ENCODE measurements at regions not wholly inside any gene's neighbourhood (a gene's known extent, or its start where the extent isn't known, plus 50 kb on each side); places are given as distances from the start of the nearest gene placed in this dataset.

DNA sequence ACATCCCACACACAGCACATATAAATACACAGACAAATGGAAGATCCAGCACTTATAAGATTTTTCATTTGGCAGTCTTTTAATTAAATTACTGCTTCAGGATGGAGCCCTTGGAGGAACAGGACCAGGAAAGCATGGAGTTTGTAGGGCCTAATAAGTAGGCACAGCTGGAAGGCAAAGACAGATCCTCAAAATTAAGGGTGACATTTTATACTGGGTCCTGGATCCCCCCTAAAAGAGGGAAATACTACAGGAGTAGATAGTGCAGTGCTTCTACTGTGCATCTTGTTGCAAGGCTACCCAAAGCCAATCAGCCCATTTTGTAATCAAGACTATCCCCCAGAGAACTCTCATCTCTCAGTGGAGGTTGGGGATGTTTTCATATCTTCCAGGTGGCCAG is 1860.7 kb upstream of the PCDH10 start:
- no peaks in the 10 kb centered on the region for H3K27me3 ChIP-seq
- no peak overlapping the region for H3K27ac ChIP-seq
- no peaks in the 10 kb centered on the region for H3K9me3 ChIP-seq
- no peak for TF ChIP-seq POLR2AphosphoS5 (IDR thresholded peaks at IDR 0.05; ENCODE audit: insufficient read depth in 1 of 2, low read depth in 1 of 2)
- TF ChIP-seq, protein P1, sequence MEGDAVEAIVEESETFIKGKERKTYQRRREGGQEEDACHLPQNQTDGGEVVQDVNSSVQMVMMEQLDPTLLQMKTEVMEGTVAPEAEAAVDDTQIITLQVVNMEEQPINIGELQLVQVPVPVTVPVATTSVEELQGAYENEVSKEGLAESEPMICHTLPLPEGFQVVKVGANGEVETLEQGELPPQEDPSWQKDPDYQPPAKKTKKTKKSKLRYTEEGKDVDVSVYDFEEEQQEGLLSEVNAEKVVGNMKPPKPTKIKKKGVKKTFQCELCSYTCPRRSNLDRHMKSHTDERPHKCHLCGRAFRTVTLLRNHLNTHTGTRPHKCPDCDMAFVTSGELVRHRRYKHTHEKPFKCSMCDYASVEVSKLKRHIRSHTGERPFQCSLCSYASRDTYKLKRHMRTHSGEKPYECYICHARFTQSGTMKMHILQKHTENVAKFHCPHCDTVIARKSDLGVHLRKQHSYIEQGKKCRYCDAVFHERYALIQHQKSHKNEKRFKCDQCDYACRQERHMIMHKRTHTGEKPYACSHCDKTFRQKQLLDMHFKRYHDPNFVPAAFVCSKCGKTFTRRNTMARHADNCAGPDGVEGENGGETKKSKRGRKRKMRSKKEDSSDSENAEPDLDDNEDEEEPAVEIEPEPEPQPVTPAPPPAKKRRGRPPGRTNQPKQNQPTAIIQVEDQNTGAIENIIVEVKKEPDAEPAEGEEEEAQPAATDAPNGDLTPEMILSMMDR (IDR thresholded peaks at IDR 0.05) = no peak
- no peak for TF ChIP-seq POLR2A (IDR thresholded peaks at IDR 0.05)
- DNase-seq (ENCODE audit: extremely low spot score in 2 of 2) = no peak
- no peaks in the 10 kb centered on the region for H3K36me3 ChIP-seq
- no peaks in the 10 kb centered on the region for H3K4me1 ChIP-seq
- H3K4me3 ChIP-seq = no peak overlapping the region
- intact Hi-C loops (cut with DNase I) = no loop called here

DNA sequence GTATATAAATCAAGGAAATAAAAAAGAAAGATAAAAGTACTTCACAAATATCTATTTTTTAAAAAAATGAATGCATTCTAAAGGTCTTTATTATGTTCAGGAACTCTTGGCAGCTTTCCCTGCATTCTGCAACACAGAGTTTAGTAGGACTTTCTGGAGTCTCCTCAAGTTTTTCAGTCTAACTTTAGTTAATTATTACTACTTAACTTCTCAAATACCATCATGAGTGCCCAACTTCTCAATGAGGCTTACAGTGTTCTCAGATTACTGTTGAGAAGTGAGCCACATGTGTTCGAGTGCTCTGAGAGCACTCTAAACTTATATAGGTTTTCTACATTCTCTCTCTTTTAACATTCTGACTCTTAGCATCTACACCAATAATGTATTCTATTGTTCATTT is 1852.9 kb upstream of the PCDH10 start:
- TF ChIP-seq POLR2A (IDR thresholded peaks at IDR 0.05) = no peak
- TF ChIP-seq, protein P1 (IDR thresholded peaks at IDR 0.05) = no peak
- no peak for TF ChIP-seq POLR2AphosphoS5 (IDR thresholded peaks at IDR 0.05; ENCODE audit: insufficient read depth in 1 of 2, low read depth in 1 of 2)
- no peak for DNase-seq (ENCODE audit: extremely low spot score in 2 of 2)
- Histone ChIP-seq H3K4me3 (no peak overlapping the region), H3K4me1 (no peaks in the 10 kb centered on the region), H3K27me3 (no peaks in the 10 kb centered on the region), H3K9me3 (no peaks in the 10 kb centered on the region), H3K36me3 (no peaks in the 10 kb centered on the region), H3K27ac (no peak overlapping the region)
- intact Hi-C loops (cut with DNase I) = no loop called here

DNA sequence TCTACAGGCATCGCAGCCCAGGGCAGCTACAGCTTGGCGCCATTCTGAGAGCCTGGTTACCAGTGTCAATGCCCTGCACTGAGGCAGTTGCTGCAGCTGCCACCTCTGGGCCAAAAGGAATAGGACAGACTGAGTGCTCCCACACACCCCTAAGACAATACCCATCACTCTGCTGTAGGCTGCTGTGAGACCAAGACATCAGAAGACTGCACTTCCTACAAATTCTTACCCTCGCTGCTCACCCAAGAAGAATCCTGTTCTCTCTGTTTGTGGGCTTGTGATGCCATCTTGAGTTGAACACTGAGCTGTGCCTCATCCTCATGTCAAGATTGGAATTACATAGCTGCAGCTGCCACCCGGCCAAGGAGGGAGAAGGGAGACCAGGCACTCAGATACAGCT is 1847.0 kb upstream of the PCDH10 start:
- intact Hi-C loops (cut with DNase I) = no loop called here
- no peak for DNase-seq (ENCODE audit: extremely low spot score in 2 of 2)
- no peak overlapping the region for H3K27ac ChIP-seq
- no peaks in the 10 kb centered on the region for H3K36me3 ChIP-seq
- no peak for TF ChIP-seq POLR2AphosphoS5 (IDR thresholded peaks at IDR 0.05; ENCODE audit: insufficient read depth in 1 of 2, low read depth in 1 of 2)
- no peak for TF ChIP-seq POLR2A (IDR thresholded peaks at IDR 0.05)
- TF ChIP-seq, protein P1 (IDR thresholded peaks at IDR 0.05) = no peak
- H3K27me3 ChIP-seq = no peaks in the 10 kb centered on the region
- H3K9me3 ChIP-seq = no peaks in the 10 kb centered on the region
- H3K4me1 ChIP-seq = no peaks in the 10 kb centered on the region
- no peak overlapping the region for H3K4me3 ChIP-seq

- Histone ChIP-seq H3K4me1 (no peaks in the 10 kb centered on the region), H3K36me3 (no peaks in the 10 kb centered on the region), H3K4me3 (no peak overlapping the region), H3K27ac (no peak overlapping the region), H3K9me3 (no peaks in the 10 kb centered on the region), H3K27me3 (no peaks in the 10 kb centered on the region)
- no peak for DNase-seq (ENCODE audit: extremely low spot score in 2 of 2)
- TF ChIP-seq POLR2A (IDR thresholded peaks at IDR 0.05) (no peak), POLR2AphosphoS5 (IDR thresholded peaks at IDR 0.05; ENCODE audit: insufficient read depth in 1 of 2, low read depth in 1 of 2) (no peak)
- TF ChIP-seq, protein P1 (IDR thresholded peaks at IDR 0.05) = no peak
- intact Hi-C loops (cut with DNase I) = no loop called here
Measured at GRCh38 chr4:131304686-131305085, 1844.4 kb upstream of the PCDH10 start.

DNA sequence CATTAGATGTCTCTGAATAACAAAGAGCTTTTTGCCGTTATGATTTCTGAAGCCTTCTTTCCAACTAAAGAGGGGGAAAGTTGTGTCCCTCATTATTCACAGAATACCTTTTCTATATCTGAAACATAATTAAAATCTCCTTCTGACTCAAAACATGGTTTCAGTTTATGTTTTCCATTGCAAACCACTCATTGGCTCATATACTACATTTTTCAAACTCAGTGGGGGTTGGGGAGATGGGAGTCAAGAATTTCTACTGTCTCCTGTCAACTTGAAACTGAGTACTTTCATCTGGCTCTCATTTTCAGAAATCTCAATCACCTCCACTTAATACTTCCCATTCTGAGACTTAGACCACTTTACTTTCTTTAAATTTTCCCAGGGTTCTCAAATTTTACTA is 1839.5 kb upstream of the PCDH10 start:
- TF ChIP-seq, protein P1 (IDR thresholded peaks at IDR 0.05) = no peak
- TF ChIP-seq POLR2A (IDR thresholded peaks at IDR 0.05) (no peak), POLR2AphosphoS5 (IDR thresholded peaks at IDR 0.05; ENCODE audit: insufficient read depth in 1 of 2, low read depth in 1 of 2) (no peak)
- intact Hi-C loops (cut with DNase I) = no loop called here
- H3K4me3 ChIP-seq = no peak overlapping the region
- no peaks in the 10 kb centered on the region for H3K9me3 ChIP-seq
- no peak overlapping the region for H3K27ac ChIP-seq
- H3K27me3 ChIP-seq = no peaks in the 10 kb centered on the region
- H3K4me1 ChIP-seq = no peaks in the 10 kb centered on the region
- no peak for DNase-seq (ENCODE audit: extremely low spot score in 2 of 2)
- H3K36me3 ChIP-seq = no peaks in the 10 kb centered on the region

All from vagina (tissue), 2 donors.